Right cardiac atrium (tissue), 5 donors: ENCODE measurements at regions not wholly inside any gene's neighbourhood (a gene's known extent, or its start where the extent isn't known, plus 50 kb on each side); places are given as distances from the start of the nearest gene placed in this dataset.

Experiments used
- ATAC-seq, 2 donors: fragments of 200-7000 bp; cut with Tn5 transposase; one replicate each; pipeline versions ENCODE4 v1.8.0 to v1.9.1; 2020; ENCODE audit warnings: moderate library complexity in 2 of 2, mild to moderate bottlenecking in 1 of 2
- DNase-seq, 3 donors: peaks; one replicate each; pipeline ENCODE4 v3.0.0-alpha.2; 2020
- H3K27ac ChIP-seq: one replicate; pipeline ENCODE4 v1.5.1; 2013; ENCODE audit warnings: mild to moderate bottlenecking, low read length, control low read depth, moderate library complexity
- H3K27me3 ChIP-seq: one replicate; pipeline ENCODE4 v1.6.1; 2013; ENCODE audit not compliant: control insufficient read depth, insufficient read depth
- H3K4me1 ChIP-seq: one replicate; pipeline ENCODE4 v1.6.1; 2013; ENCODE audit warnings: low read length; ENCODE audit not compliant: control insufficient read depth, insufficient read depth
- H3K4me3 ChIP-seq: one replicate; pipeline ENCODE4 v1.5.1; 2013; ENCODE audit warnings: low read length, control low read depth
- H3K9me3 ChIP-seq: one replicate; pipeline ENCODE4 v1.6.1; 2013; ENCODE audit warnings: low read length; ENCODE audit not compliant: control insufficient read depth
- WGBS: extraction: QIAGEN DNeasy Blood & Tissue Kit; methylation state at CpG from one replicate; pipeline ENCODE4 v1.1.7; 2013; 5-methylcytosine and 5-hydroxymethylcytosine counted together
- intact Hi-C, 4 donors: fragments of 100-400 bp; cut with DNase I; formaldehyde crosslinking; loops; one replicate each; pipeline versions ENCODE4 v1.11.0 to v1.14.0; 2022 to 2023
- donor health status: healthy with polysubstance abuse.
- donor health status: DM: no; HTN: yes; CAD: no.
- donor health status: DM: no; HTN: no; CAD: no.
- donor health status: DM: no; HTN: yes; CAD: no; lungs with severe emphysema.
- donor health status: DM: yes; HTN: yes; CAD: no.

- Histone ChIP-seq H3K4me3 (no peak overlapping the region), H3K4me1 (no peaks in the 10 kb centered on the region), H3K27me3 (no peaks in the 10 kb centered on the region), H3K9me3 (no peaks in the 10 kb centered on the region), H3K27ac (no peak overlapping the region)
- no peak for ATAC-seq
- intact Hi-C loops: no loop called here
- DNase-seq: no peak
Observed at GRCh38 chr3:8080464-8080863, 421.2 kb upstream of the LMCD1 start.

- 75% methylated on average over 2 of the region's 2 CpGs for WGBS
- intact Hi-C loops: no loop called here
- Histone ChIP-seq H3K27me3 (no peaks in the 10 kb centered on the region), H3K4me1 (no peaks in the 10 kb centered on the region), H3K9me3 (no peaks in the 10 kb centered on the region), H3K27ac (no peak overlapping the region), H3K4me3 (no peak overlapping the region)
- ATAC-seq (no peak), DNase-seq (no peak)
Observed at GRCh38 chr3:8085498-8085897, 416.1 kb upstream of the LMCD1 start.

GRCh38 chr3:8087951-8088350 lies 413.7 kb upstream of the LMCD1 start:
- Histone ChIP-seq H3K4me3 (no peak overlapping the region), H3K27me3 (no peaks in the 10 kb centered on the region), H3K27ac (no peak overlapping the region), H3K4me1 (no peaks in the 10 kb centered on the region), H3K9me3 (no peaks in the 10 kb centered on the region)
- ATAC-seq (no peak), DNase-seq (no peak)
- WGBS: 68% methylated on average over 3 of the region's 3 CpGs
- intact Hi-C loops: no loop called here

GRCh38 chr3:8094415-8094814 lies 407.2 kb upstream of the LMCD1 start:
- Histone ChIP-seq H3K4me1 (no peaks in the 10 kb centered on the region), H3K27me3 (no peaks in the 10 kb centered on the region), H3K9me3 (no peaks in the 10 kb centered on the region), H3K27ac (no peak overlapping the region), H3K4me3 (no peak overlapping the region)
- intact Hi-C loops: no loop called here
- DNase-seq (no peak), ATAC-seq (no peak)
- WGBS: 83% methylated on average over 2 of the region's 2 CpGs

DNA sequence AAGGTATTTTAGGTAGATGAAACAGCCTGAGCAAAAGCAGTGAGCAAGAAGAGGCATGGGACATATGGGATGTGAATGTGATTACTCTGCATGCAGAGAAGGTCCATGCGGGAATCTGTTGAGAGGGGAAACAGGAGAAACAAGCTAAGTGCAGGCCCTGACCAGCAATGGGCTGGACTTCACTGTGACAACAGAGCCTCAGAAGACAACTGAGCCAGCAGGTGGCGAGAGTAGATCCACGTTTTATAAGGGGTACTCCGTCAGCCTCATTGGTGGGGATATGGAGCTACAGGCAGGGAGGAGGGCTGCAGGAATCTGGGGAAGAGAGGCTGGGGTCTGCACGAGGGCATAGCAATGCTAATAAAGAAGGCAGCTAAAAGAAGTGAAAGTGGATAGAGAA lies 405.9 kb upstream of the LMCD1 start:
- no peak overlapping the region for H3K27ac ChIP-seq
- ATAC-seq (no peak), DNase-seq (no peak)
- no peaks in the 10 kb centered on the region for H3K4me1 ChIP-seq
- H3K27me3 ChIP-seq: no peaks in the 10 kb centered on the region
- 49% methylated on average over 5 of the region's 5 CpGs for WGBS
- no peaks in the 10 kb centered on the region for H3K9me3 ChIP-seq
- intact Hi-C loops: no loop called here
- H3K4me3 ChIP-seq: no peak overlapping the region

DNA sequence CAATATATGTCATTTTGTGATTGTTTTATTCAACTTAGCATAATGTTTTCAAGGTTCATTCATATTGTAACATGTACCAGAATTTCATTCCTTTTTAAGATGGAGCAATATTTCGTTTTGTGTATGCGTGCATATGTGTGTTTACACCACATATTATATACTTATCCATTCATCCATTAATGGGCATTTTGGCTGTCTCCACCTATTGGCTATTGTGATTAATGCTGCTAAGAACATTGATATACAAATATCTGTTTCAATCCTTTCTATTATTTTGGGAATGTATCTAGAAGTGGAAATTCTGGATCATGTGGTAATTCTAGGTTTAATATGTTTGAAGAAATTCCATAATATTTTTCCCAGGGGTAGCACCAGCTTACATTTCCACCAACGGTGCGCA lies 403.9 kb upstream of the LMCD1 start:
- Histone ChIP-seq H3K27me3 (no peaks in the 10 kb centered on the region), H3K9me3 (no peaks in the 10 kb centered on the region), H3K27ac (no peak overlapping the region), H3K4me3 (no peak overlapping the region), H3K4me1 (no peaks in the 10 kb centered on the region)
- WGBS: 89% methylated on average over 4 of the region's 4 CpGs
- DNase-seq (no peak), ATAC-seq (no peak)
- intact Hi-C loops: no loop called here

DNA sequence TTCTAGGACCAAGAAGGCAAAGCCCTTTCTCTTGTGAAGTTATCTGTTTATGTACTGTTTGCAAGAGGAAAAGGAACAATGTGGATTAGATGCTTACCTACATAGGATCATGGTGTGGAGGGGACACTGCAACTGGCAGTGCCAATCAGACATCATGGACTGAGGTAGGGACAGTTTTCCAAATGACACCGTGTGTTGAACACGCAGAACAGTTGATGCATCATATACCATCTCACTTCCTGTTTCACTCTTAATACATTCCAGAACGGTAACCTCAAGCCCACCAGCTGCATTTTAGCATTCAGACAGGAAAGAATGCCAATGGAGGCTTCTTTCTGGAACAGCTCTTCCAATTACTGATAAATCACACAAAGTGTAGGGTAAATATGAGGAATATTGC lies 397.7 kb upstream of the LMCD1 start:
- ATAC-seq: no peak
- Histone ChIP-seq H3K4me3 (no peak overlapping the region), H3K4me1 (no peaks in the 10 kb centered on the region), H3K27me3 (no peaks in the 10 kb centered on the region), H3K9me3 (no peaks in the 10 kb centered on the region), H3K27ac (no peak overlapping the region)
- WGBS: 66% methylated on average over 3 of the region's 3 CpGs
- intact Hi-C loops: no loop called here
- no peak for DNase-seq

DNA sequence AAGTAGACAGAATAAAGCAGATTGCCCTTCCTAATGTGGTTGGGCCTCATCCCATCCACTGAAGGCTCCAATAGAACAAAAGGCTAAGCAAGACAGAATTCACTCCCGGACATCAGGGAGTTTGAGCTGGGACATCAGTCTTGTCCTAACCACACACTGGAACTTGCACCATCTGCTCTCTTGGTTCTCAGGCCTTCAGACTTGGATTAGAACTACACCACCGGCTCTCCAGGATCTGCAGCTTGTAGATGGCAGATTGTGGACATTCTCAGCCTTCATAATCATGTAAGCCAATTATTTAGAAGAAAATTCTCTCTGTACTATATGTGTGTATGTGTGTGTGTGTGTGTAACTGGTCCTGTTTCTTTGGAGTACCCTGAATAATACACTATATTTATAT lies 394.7 kb upstream of the LMCD1 start:
- intact Hi-C loops: no loop called here
- H3K4me1 ChIP-seq: no peaks in the 10 kb centered on the region
- H3K9me3 ChIP-seq: no peaks in the 10 kb centered on the region
- H3K27me3 ChIP-seq: no peaks in the 10 kb centered on the region
- DNase-seq (no peak), ATAC-seq (no peak)
- H3K27ac ChIP-seq: no peak overlapping the region
- 94% methylated on average over 2 of the region's 2 CpGs for WGBS
- no peak overlapping the region for H3K4me3 ChIP-seq

GRCh38 chr3:8110966-8111798 lies 390.4 kb upstream of the LMCD1 start:
- DNase-seq (peak; percentile 30 to 44 (median 44)), ATAC-seq (peak; percentile 95 to 96)
- H3K27me3 ChIP-seq: no peaks in the 10 kb centered on the region
- no peak overlapping the region for H3K27ac ChIP-seq
- intact Hi-C loops: loop anchor here in 2 of 4 donors (2.0 to 10.0 kb wide), 2 partner anchors 306 to 310 kb away; no protein-coding TSS in a partner anchor
- H3K4me3 ChIP-seq: peak overlapping the region; percentile 37
- no peaks in the 10 kb centered on the region for H3K4me1 ChIP-seq
- no peaks in the 10 kb centered on the region for H3K9me3 ChIP-seq
- 15% methylated on average over 14 of the region's 14 CpGs for WGBS

GRCh38 chr3:8112587-8112986 lies 389.0 kb upstream of the LMCD1 start:
- Histone ChIP-seq H3K4me1 (no peaks in the 10 kb centered on the region), H3K27me3 (no peaks in the 10 kb centered on the region), H3K4me3 (no peak overlapping the region), H3K9me3 (no peaks in the 10 kb centered on the region), H3K27ac (no peak overlapping the region)
- DNase-seq: no peak
- intact Hi-C loops: loop anchor here in 1 of 4 donors (10.0 kb wide), 1 partner anchor 308 kb away; no protein-coding TSS in a partner anchor
- WGBS: 57% methylated on average over 7 of the region's 7 CpGs
- ATAC-seq: no peak

- Histone ChIP-seq H3K27me3 (no peaks in the 10 kb centered on the region), H3K4me1 (no peaks in the 10 kb centered on the region), H3K9me3 (no peaks in the 10 kb centered on the region), H3K27ac (no peak overlapping the region), H3K4me3 (no peak overlapping the region)
- intact Hi-C loops: loop anchor here in 1 of 4 donors (10.0 kb wide), 1 partner anchor 309 kb away; no protein-coding TSS in a partner anchor
- no peak for ATAC-seq
- 72% methylated on average over 6 of the region's 6 CpGs for WGBS
- DNase-seq: no peak
Observed at GRCh38 chr3:8113626-8114025, 388.0 kb upstream of the LMCD1 start.
